Smooth muscle cell (in vitro differentiated cells): ENCODE measurements at regions not wholly inside any gene's neighbourhood (a gene's known extent, or its start where the extent isn't known, plus 50 kb on each side); places are given as distances from the start of the nearest gene placed in this dataset.
"Not testable (repeated sequence)": the region's sequence is repeated elsewhere in the genome, so short reads cannot be mapped to it uniquely, and the experiment has no call there.

Experiments
- DNase-seq: peaks from one replicate; lab custom pipeline; 2025; ENCODE audit not compliant: unreplicated experiment; lab: John Stamatoyannopoulos, UW
- H2AFZ ChIP-seq: fragments of 200-600 bp; sonication (generic); 2 replicates; pipeline ENCODE4 v1.6.0; 2016; ENCODE audit warnings: antibody characterized with exemption, low read depth, mild to moderate bottlenecking
- H3F3A ChIP-seq: fragments of 200-600 bp; sonication (generic); 2 replicates; pipeline ENCODE4 v1.6.0; 2017; ENCODE audit warnings: antibody characterized with exemption, low read depth
- H3K27ac ChIP-seq: fragments of 200-600 bp; sonication (generic); 2 replicates; pipeline ENCODE4 v1.5.1; 2016; ENCODE audit warnings: low read depth, mild to moderate bottlenecking
- H3K27me3 ChIP-seq: fragments of 200-600 bp; sonication (generic); 2 replicates; pipeline ENCODE4 v1.6.1; 2016; ENCODE audit warnings: low read depth, mild to moderate bottlenecking
- H3K36me3 ChIP-seq: fragments of 200-600 bp; sonication (generic); 2 replicates; pipeline ENCODE4 v1.5.1; 2016; ENCODE audit warnings: low read depth
- H3K4me1 ChIP-seq: fragments of 200-600 bp; sonication (generic); 2 replicates; pipeline ENCODE4 v1.5.1; 2016; ENCODE audit warnings: low read depth
- H3K4me2 ChIP-seq: fragments of 200-600 bp; sonication (generic); 2 replicates; pipeline ENCODE4 v1.6.0; 2016; ENCODE audit warnings: mild to moderate bottlenecking
- H3K4me3 ChIP-seq: fragments of 200-600 bp; sonication (generic); 2 replicates; pipeline ENCODE4 v1.5.1; 2016; ENCODE audit warnings: mild to moderate bottlenecking
- H3K79me2 ChIP-seq: fragments of 200-600 bp; sonication (generic); 2 replicates; pipeline ENCODE4 v1.6.0; 2016; ENCODE audit warnings: low read depth, mild to moderate bottlenecking
- H3K9ac ChIP-seq: fragments of 200-600 bp; sonication (generic); 2 replicates; pipeline ENCODE4 v1.6.0; 2016; ENCODE audit warnings: low read depth
- H3K9me3 ChIP-seq: fragments of 200-600 bp; sonication (generic); replicated peaks from 2 replicates; pipeline ENCODE4 v1.5.1; 2016; ENCODE audit warnings: low read depth
- H4K20me1 ChIP-seq: fragments of 200-600 bp; sonication (generic); 2 replicates; pipeline ENCODE4 v1.6.0; 2016; ENCODE audit warnings: low read depth
- CTCF ChIP-seq: fragments of 200-600 bp; sonication (generic); IDR thresholded peaks from 2 replicates; pipeline ENCODE4 v1.5.1; 2017; ENCODE audit warnings: borderline replicate concordance, mild to moderate bottlenecking, antibody characterized with exemption; ENCODE audit not compliant: insufficient read depth, poor library complexity, severe bottlenecking
- whole genome bisulfite sequencing: methylation state at CpG from one replicate; pipeline ENCODE4 v1.1.7; 2016; ENCODE audit warnings: low lambda C conversion rate; 5-methylcytosine and 5-hydroxymethylcytosine counted together

DNA sequence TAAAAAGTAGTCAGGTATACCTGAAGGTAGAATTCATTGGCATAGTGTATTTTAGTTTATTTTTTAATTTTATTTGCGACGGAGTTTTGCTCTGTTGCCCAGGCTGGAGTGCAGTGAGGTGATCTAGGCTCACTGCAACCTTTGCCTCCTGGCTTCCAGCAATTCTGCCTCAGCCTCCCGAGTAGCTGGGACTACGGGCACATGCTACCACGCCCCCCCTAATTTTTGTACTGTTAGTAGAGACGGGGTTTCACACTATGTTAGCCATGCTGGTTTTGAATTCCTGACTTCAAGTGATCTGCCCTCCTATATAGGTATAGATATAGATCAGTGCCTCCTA, 102.8 kb upstream of the PRSS16 start:
- WGBS = 57% methylated on average over 6 of the region's 6 CpGs

DNA sequence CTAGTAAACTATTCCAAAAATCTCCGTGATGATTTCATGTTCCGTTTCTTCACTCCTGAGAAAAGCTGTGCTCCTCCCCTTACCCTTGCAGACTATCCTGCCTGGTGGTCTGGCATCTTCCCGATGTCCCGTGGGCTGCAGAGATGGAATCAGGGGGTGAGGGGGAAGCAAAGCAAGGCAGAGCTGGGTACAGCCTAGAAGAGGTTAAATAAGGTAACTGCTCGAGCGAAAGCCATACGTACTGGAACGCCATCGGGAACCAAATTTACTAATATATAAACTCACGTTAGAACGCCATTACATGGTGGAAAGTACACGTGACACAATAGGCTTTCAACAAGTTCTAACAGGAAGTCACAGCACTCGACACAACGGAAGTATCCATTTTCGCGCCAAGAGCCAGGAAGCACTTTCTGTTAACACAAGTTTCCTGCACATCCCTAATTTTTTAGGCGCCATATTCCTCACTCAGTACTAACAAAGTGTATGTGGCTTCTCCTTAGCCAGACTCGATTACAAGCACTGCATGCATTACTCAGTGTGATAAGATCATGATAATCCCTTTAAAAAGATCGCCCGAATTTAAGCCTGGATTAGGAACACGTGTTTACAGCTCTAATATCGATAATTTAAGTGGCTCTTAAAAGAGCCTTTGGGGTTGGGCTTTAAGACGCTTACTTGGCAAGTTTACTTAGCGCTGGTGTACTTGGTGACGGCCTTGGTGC, 101.6 kb upstream of the PRSS16 start:
- Histone ChIP-seq H3K9ac (peak overlapping the region; percentile 59), H3K4me3 (peak overlapping the region; percentile 67), H3K4me1 (peaks cover 11% of the 10 kb centered on the region), H2AFZ (peak overlapping the region; percentile 70), H3F3A (no peaks in the 10 kb centered on the region), H3K27ac (peak overlapping the region; percentile 68), H3K27me3 (no peaks in the 10 kb centered on the region), H3K4me2 (peak overlapping the region; percentile 87), H4K20me1 (no peaks in the 10 kb centered on the region), H3K79me2 (peaks cover 38% of the 10 kb centered on the region), H3K9me3 (no peaks in the 10 kb centered on the region), H3K36me3 (no peaks in the 10 kb centered on the region)
- no peak for DNase-seq
- WGBS = 0% methylated on average over 25 of the region's 25 CpGs
- no peak for TF ChIP-seq CTCF

More for the DNA sequence above, 102.8 kb upstream of the PRSS16 start:
- no peak for DNase-seq
- Histone ChIP-seq H3F3A (no peaks in the 10 kb centered on the region), H2AFZ (no peak overlapping the region), H3K9ac (no peak overlapping the region), H3K27me3 (no peaks in the 10 kb centered on the region), H3K36me3 (no peaks in the 10 kb centered on the region), H3K4me2 (peak overlapping the region; percentile 87), H4K20me1 (no peaks in the 10 kb centered on the region), H3K4me3 (peak overlapping the region; percentile 67), H3K9me3 (no peaks in the 10 kb centered on the region), H3K79me2 (peaks cover 44% of the 10 kb centered on the region), H3K4me1 (peaks cover 17% of the 10 kb centered on the region), H3K27ac (peak overlapping the region; percentile 68)
- TF ChIP-seq CTCF = no peak

GRCh38 chr6:27146456-27146705, 101.1 kb upstream of the PRSS16 start:
- H3K4me1 ChIP-seq = peaks cover 11% of the 10 kb centered on the region
- not testable (repeated sequence) for H3K36me3 ChIP-seq, H3K9me3 ChIP-seq, H3K27me3 ChIP-seq, H4K20me1 ChIP-seq, H3F3A ChIP-seq, DNase-seq, H2AFZ ChIP-seq
- H3K9ac ChIP-seq = peak overlapping the region; percentile 59
- WGBS = 2% methylated on average over 23 of the region's 23 CpGs
- peaks cover 33% of the 10 kb centered on the region for H3K79me2 ChIP-seq
- peak overlapping the region; percentile 67 for H3K4me3 ChIP-seq
- peak overlapping the region; percentile 68 for H3K27ac ChIP-seq
- H3K4me2 ChIP-seq = peak overlapping the region; percentile 87

DNA sequence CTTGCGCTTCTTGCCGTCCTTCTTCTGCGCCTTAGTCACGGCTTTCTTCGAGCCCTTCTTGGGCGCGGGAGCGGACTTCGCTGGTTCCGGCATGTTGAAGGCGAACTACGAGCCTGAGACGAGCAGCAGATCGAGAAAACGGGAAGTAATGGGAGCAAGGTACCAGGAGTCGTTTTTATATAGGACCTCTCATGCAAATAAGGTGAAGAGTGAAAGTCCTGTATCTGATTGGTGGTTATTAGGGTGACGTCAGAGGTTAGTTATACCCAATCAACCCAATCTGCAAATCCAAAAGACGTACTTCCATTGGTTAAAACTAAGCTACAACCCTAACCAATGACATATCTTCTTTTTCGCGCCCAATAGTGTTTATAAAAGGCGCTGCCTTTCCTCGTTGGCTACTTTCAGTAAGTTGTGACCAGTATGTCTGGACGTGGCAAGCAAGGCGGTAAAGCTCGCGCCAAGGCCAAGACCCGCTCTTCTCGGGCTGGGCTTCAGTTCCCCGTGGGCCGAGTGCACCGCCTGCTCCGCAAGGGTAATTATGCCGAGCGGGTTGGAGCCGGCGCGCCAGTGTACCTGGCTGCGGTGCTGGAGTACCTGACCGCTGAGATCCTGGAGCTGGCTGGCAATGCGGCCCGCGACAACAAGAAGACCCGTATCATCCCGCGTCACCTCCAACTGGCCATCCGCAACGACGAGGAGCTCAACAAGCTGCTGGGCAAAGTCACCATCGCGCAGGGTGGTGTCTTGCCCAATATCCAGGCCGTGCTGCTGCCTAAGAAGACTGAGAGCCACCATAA, 100.6 kb upstream of the PRSS16 start:
- peak; percentile 41 for DNase-seq
- H3K9me3 ChIP-seq = no peaks in the 10 kb centered on the region
- H3K9ac ChIP-seq = peak overlapping the region; percentile 59
- no peaks in the 10 kb centered on the region for H3K27me3 ChIP-seq
- H3K4me1 ChIP-seq = peaks cover 11% of the 10 kb centered on the region
- peak overlapping the region; percentile 72 for H3K27ac ChIP-seq
- peaks cover 28% of the 10 kb centered on the region for H3K79me2 ChIP-seq
- peak overlapping the region; percentile 67 for H3K4me3 ChIP-seq
- no peaks in the 10 kb centered on the region for H3F3A ChIP-seq
- no peaks in the 10 kb centered on the region for H3K36me3 ChIP-seq
- peak overlapping the region; percentile 40 for H2AFZ ChIP-seq
- H3K4me2 ChIP-seq = peak overlapping the region; percentile 87
- 2% methylated on average over 51 of the region's 51 CpGs for WGBS
- no peak for TF ChIP-seq CTCF
- no peaks in the 10 kb centered on the region for H4K20me1 ChIP-seq
